ENCODE measurements at regions not wholly inside any gene's neighbourhood (a gene's known extent, or its start where the extent isn't known, plus 50 kb on each side); places are given as distances from the start of the nearest gene placed in this dataset.

DNA sequence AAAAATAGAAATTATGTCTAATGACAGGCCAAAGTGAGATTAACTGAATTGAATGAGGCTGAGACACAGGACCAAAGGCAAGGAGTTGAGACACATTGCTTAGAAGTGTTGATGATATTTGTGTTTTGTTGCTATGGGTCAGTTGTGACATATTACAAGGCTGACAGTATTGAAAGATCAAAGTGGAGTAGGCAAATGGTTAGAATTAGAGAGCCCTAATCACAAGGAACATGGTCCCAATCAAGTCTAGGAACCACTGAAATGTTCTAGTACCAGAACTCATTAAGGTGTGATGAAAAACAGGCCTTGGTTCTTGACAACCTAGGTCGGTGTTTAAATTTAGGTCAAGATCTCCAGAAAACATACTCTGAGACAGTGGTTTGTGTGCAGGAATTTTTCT, 896.3 kb upstream of the HS3ST1 start:
- Mint-ChIP-seq H3K27me3 (ENCODE audit: low read depth) (no peaks in the 10 kb centered on the region), H3K27ac (no peak overlapping the region), H3K4me3 (no peak overlapping the region), H3K9me3 (ENCODE audit: insufficient read depth) (no peaks in the 10 kb centered on the region), H3K36me3 (ENCODE audit: low read depth) (no peaks in the 10 kb centered on the region), H3K4me1 (ENCODE audit: low read depth) (no peaks in the 10 kb centered on the region)
- CTCF ChIA-PET: no interaction called here
- no peak for ATAC-seq
- DNase-seq: no peak
- POLR2A ChIA-PET: no interaction called here

DNA sequence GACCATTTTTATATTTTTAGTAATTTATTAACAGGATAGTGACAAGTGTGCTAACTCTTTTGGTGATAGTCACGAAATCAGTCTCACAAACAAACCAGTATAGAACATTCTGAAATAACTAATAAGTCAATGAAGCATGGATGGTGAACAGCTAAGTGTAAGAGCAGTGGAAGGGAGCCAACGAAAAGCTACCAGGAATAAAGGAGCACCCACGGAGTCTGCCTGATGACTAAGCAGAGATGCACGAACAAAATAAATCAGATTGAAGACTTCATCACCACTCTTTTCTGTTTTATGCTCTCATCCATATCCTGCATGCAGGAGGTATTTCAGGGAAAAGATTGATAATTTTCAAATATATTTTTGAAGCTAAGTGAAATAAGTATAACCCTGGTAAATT, 891.1 kb upstream of the HS3ST1 start:
- Mint-ChIP-seq H3K4me3 (no peak overlapping the region), H3K27me3 (ENCODE audit: low read depth) (no peaks in the 10 kb centered on the region)

DNA sequence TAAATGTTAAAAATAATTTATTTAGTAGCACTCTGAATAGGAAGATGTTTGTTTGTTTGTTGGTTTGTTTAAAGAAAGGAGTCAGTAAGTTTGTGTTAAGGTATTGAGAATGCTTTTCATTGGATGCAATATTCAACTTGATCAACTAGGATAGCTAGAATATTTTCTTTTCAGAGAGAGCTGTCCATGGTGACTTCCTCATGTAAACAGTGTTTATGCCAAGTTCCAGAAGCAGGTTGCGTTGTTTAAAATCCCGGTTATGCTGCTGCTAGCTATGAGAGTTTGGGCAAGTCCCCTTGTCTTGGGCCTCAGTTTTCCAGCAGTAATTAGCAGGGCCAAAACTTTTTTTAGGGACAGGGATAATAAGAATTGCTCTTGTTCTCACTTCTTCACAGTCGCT, 876.2 kb upstream of the HS3ST1 start:
- Mint-ChIP-seq H3K27me3 (ENCODE audit: low read depth) (no peaks in the 10 kb centered on the region), H3K36me3 (ENCODE audit: low read depth) (no peaks in the 10 kb centered on the region), H3K9me3 (ENCODE audit: insufficient read depth) (peaks cover 38% of the 10 kb centered on the region), H3K27ac (no peak overlapping the region), H3K4me3 (no peak overlapping the region), H3K4me1 (ENCODE audit: low read depth) (no peaks in the 10 kb centered on the region)
- ChIA-PET POLR2A (no interaction called here), CTCF (no interaction called here)
- ATAC-seq (no peak), DNase-seq (no peak)

More for the DNA sequence above, 891.1 kb upstream of the HS3ST1 start:
- ChIA-PET POLR2A (no interaction called here), CTCF (no interaction called here)
- Mint-ChIP-seq H3K27ac (no peak overlapping the region), H3K36me3 (ENCODE audit: low read depth) (no peaks in the 10 kb centered on the region), H3K9me3 (ENCODE audit: insufficient read depth) (peaks cover 7% of the 10 kb centered on the region), H3K4me1 (ENCODE audit: low read depth) (no peaks in the 10 kb centered on the region)
- no peak for DNase-seq
- ATAC-seq: no peak

- no peak overlapping the region for H3K4me3 Mint-ChIP-seq
- CTCF ChIA-PET: no interaction called here
- H3K27ac Mint-ChIP-seq: no peak overlapping the region
- DNase-seq: no peak
- H3K4me1 Mint-ChIP-seq (ENCODE audit: low read depth): no peaks in the 10 kb centered on the region
- H3K27me3 Mint-ChIP-seq (ENCODE audit: low read depth): no peaks in the 10 kb centered on the region
- no peaks in the 10 kb centered on the region for H3K36me3 Mint-ChIP-seq (ENCODE audit: low read depth)
- ATAC-seq: no peak
- H3K9me3 Mint-ChIP-seq (ENCODE audit: insufficient read depth): peaks cover 4% of the 10 kb centered on the region
- POLR2A ChIA-PET: no interaction called here
These were observed 867.7 kb upstream of the HS3ST1 start for GRCh38 chr4:12296366-12296765.

- DNase-seq (no peak), ATAC-seq (no peak)
- POLR2A ChIA-PET: no interaction called here
- Mint-ChIP-seq H3K9me3 (ENCODE audit: insufficient read depth) (peaks cover under 1% of the 10 kb centered on the region), H3K4me1 (ENCODE audit: low read depth) (no peaks in the 10 kb centered on the region), H3K27ac (no peak overlapping the region), H3K36me3 (ENCODE audit: low read depth) (no peaks in the 10 kb centered on the region), H3K27me3 (ENCODE audit: low read depth) (no peaks in the 10 kb centered on the region), H3K4me3 (no peak overlapping the region)
- CTCF ChIA-PET: no interaction called here
These were observed 865.3 kb upstream of the HS3ST1 start for GRCh38 chr4:12293906-12294525.

DNA sequence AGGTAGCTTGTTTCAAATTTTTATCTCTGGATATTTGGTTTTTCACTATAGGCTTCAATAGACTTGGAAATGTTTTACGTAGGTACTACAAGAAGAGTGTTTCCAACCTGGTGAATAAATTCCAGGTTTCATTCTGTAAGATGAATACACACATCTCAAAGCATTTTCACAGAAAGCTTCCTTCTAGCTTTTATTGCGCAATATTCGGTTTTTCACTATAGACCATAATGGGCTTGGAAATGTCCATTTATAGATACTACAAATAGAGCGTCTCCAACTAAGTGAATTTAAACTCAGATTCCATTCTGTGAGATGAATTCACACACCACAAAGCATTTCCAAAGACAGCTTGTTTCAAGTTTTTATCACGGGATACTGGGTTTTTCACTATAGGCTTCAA, 857.7 kb upstream of the HS3ST1 start:
- Mint-ChIP-seq H3K4me3 (no peak overlapping the region), H3K27ac (no peak overlapping the region), H3K27me3 (ENCODE audit: low read depth) (no peaks in the 10 kb centered on the region), H3K4me1 (ENCODE audit: low read depth) (no peaks in the 10 kb centered on the region), H3K9me3 (ENCODE audit: insufficient read depth) (peaks cover 19% of the 10 kb centered on the region), H3K36me3 (ENCODE audit: low read depth) (no peaks in the 10 kb centered on the region)
- POLR2A ChIA-PET: no interaction called here
- ATAC-seq (no peak), DNase-seq (no peak)
- CTCF ChIA-PET: no interaction called here

DNA sequence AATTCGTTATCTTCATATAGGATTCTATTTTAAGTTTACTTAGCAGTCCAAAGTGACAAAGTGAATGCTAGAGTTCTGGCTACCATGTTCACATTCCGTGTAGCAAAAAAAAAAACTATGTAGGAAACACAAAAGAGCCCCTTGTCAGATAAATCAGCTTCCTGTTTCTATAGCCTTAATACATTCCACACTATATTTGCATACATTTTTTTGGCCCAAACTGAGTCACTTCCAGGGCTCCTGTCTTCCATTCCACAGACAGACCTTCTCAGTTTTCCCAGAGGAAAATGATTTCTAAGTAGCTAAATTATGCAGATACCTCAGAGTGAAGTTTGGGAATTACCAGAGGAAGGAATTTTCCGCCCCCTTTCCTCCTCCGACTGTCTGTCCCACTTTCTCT, 841.9 kb upstream of the HS3ST1 start:
- Mint-ChIP-seq H3K27me3 (ENCODE audit: low read depth) (no peaks in the 10 kb centered on the region), H3K27ac (no peak overlapping the region), H3K4me1 (ENCODE audit: low read depth) (no peaks in the 10 kb centered on the region), H3K36me3 (ENCODE audit: low read depth) (no peaks in the 10 kb centered on the region), H3K4me3 (no peak overlapping the region), H3K9me3 (ENCODE audit: insufficient read depth) (peaks cover 11% of the 10 kb centered on the region)
- ChIA-PET CTCF (no interaction called here), POLR2A (no interaction called here)
- ATAC-seq (no peak), DNase-seq (no peak)

DNA sequence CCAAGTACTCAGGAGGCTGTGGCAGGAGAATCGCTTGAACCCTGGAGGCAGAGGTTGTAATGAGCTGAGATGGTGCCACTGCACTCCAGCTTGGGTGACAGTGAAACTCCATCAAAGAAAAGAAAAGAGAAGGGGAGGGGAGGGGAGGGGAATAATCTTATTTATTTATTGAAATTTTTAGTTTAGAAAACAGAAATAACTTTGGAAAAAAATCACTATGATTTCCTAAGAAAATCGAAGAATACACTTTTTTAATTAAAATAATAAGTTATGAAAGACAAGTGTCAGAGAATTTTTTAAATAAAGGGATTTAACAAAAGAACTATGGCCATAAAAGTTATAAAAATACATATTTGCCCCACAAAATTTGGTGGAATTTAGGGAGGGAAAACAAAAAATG, 836.9 kb upstream of the HS3ST1 start:
- DNase-seq: no peak
- CTCF ChIA-PET: no interaction called here
- Mint-ChIP-seq H3K9me3 (ENCODE audit: insufficient read depth) (peaks cover 7% of the 10 kb centered on the region), H3K36me3 (ENCODE audit: low read depth) (no peaks in the 10 kb centered on the region), H3K27me3 (ENCODE audit: low read depth) (no peaks in the 10 kb centered on the region), H3K27ac (no peak overlapping the region), H3K4me3 (no peak overlapping the region), H3K4me1 (ENCODE audit: low read depth) (no peaks in the 10 kb centered on the region)
- ATAC-seq: no peak
- POLR2A ChIA-PET: no interaction called here

DNA sequence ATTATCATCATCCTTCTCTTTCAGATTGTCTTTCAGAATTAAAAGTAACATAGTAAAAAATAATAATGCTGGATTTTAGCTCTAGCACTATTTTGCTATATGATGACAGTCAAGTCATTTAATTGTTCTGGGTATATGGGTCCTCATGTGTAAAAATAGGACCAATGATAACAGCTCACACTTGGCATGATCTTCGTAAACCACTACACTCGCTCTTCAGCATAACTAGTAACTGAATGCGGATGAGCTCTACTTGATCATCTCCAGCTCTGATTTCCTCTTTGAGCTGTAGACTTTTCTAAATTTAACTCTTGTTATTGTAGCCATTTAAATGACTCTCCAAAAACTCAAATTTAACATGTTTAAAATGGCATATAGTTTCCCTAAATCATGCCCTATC, 831.8 kb upstream of the HS3ST1 start:
- no peaks in the 10 kb centered on the region for H3K36me3 Mint-ChIP-seq (ENCODE audit: low read depth)
- no peak overlapping the region for H3K4me3 Mint-ChIP-seq

GRCh38 chr4:12244973-12245372, 816.3 kb upstream of the HS3ST1 start:
- H3K4me3 Mint-ChIP-seq: no peak overlapping the region
- ATAC-seq (no peak), DNase-seq (no peak)
- H3K9me3 Mint-ChIP-seq (ENCODE audit: insufficient read depth): peaks cover 18% of the 10 kb centered on the region
- no peaks in the 10 kb centered on the region for H3K4me1 Mint-ChIP-seq (ENCODE audit: low read depth)
- H3K27ac Mint-ChIP-seq: no peak overlapping the region
- CTCF ChIA-PET: no interaction called here
- no peaks in the 10 kb centered on the region for H3K36me3 Mint-ChIP-seq (ENCODE audit: low read depth)
- H3K27me3 Mint-ChIP-seq (ENCODE audit: low read depth): no peaks in the 10 kb centered on the region
- POLR2A ChIA-PET: no interaction called here

More for the DNA sequence above, 831.8 kb upstream of the HS3ST1 start:
- H3K4me1 Mint-ChIP-seq (ENCODE audit: low read depth): no peaks in the 10 kb centered on the region
- H3K9me3 Mint-ChIP-seq (ENCODE audit: insufficient read depth): peaks cover 13% of the 10 kb centered on the region
- no peaks in the 10 kb centered on the region for H3K27me3 Mint-ChIP-seq (ENCODE audit: low read depth)
- ATAC-seq (no peak), DNase-seq (no peak)
- no peak overlapping the region for H3K27ac Mint-ChIP-seq
- POLR2A ChIA-PET: no interaction called here
- CTCF ChIA-PET: interaction anchor here (1.4 kb wide), 1 partner anchor 15 kb away, joined by 3 read pairs; no protein-coding TSS in a partner anchor

DNA sequence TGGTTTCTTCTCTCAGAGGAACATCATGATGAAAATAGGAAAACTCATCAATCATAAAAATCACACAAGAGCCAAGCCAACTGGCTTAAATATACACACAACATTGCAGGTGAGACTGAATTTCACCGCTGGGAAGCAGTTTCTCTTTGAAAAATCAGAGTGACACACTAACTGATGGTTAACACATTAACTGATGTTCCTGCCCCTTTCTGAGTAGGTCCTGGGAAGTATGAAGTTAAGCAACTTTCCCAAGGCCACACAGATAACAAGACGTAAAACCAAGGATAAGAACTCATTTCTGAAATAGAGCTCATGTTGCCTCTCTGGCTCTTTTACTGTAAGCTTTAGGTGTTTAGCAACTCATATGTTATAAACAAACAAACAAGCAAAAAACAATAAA, 813.7 kb upstream of the HS3ST1 start:
- no peaks in the 10 kb centered on the region for H3K4me1 Mint-ChIP-seq (ENCODE audit: low read depth)
- no peaks in the 10 kb centered on the region for H3K36me3 Mint-ChIP-seq (ENCODE audit: low read depth)
- H3K4me3 Mint-ChIP-seq: no peak overlapping the region
- DNase-seq (no peak), ATAC-seq (no peak)
- POLR2A ChIA-PET: no interaction called here
- CTCF ChIA-PET: no interaction called here
- H3K9me3 Mint-ChIP-seq (ENCODE audit: insufficient read depth): peaks cover 18% of the 10 kb centered on the region
- no peaks in the 10 kb centered on the region for H3K27me3 Mint-ChIP-seq (ENCODE audit: low read depth)
- no peak overlapping the region for H3K27ac Mint-ChIP-seq

GRCh38 chr4:12239897-12240636, 811.4 kb upstream of the HS3ST1 start:
- DNase-seq (no peak), ATAC-seq (no peak)
- H3K4me3 Mint-ChIP-seq: no peak overlapping the region
- ChIA-PET CTCF (no interaction called here), POLR2A (no interaction called here)
- peaks cover 22% of the 10 kb centered on the region for H3K9me3 Mint-ChIP-seq (ENCODE audit: insufficient read depth)
- no peak overlapping the region for H3K27ac Mint-ChIP-seq
- no peaks in the 10 kb centered on the region for H3K4me1 Mint-ChIP-seq (ENCODE audit: low read depth)
- H3K27me3 Mint-ChIP-seq (ENCODE audit: low read depth): no peaks in the 10 kb centered on the region
- H3K36me3 Mint-ChIP-seq (ENCODE audit: low read depth): no peaks in the 10 kb centered on the region

DNA sequence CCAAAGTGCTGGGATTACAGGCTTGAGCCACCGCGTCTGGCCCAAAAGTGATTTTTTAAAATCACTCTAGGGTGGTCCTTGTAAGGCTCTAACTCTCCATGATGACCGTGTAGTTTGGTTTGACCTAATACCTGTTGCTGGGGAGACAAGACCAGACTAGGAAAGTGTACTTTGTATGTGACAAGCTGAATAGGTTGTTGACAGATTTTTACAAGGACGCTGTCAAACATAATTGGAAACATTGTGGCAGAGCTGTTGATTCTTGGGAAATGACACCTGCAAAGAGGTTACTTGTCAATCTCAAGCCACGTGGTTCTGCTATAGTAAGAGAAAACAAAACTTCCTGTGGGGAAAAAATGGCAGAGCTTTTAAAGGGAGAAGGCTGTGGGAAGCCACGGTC, 802.4 kb upstream of the HS3ST1 start:
- DNase-seq: no peak
- CTCF ChIA-PET: no interaction called here
- Mint-ChIP-seq H3K27ac (no peak overlapping the region), H3K9me3 (ENCODE audit: insufficient read depth) (peaks cover 15% of the 10 kb centered on the region), H3K36me3 (ENCODE audit: low read depth) (no peaks in the 10 kb centered on the region), H3K4me3 (no peak overlapping the region), H3K4me1 (ENCODE audit: low read depth) (no peaks in the 10 kb centered on the region), H3K27me3 (ENCODE audit: low read depth) (no peaks in the 10 kb centered on the region)
- ATAC-seq: no peak
- POLR2A ChIA-PET: no interaction called here

Data from activated CD8-positive, alpha-beta T cell treated with anti-CD3 and anti-CD28 coated beads, Interleukin-2, amount 10 ng/mL, durations not matched to agents 7 days and 5 days (primary cell).